ENCODE measurements at regions not wholly inside any gene's neighbourhood (a gene's known extent, or its start where the extent isn't known, plus 50 kb on each side); places are given as distances from the start of the nearest gene placed in this dataset.

GRCh38 chr10:8331387-8331786 is 276.9 kb downstream of the GATA3 start:
- no peaks in the 10 kb centered on the region for H3K9me3 ChIP-seq
- 65 to 66% methylated on average over 14 of the region's 14 CpGs for WGBS, 2 donors
- DNase-seq: no peak
- intact Hi-C loops (cut with DNase I): no loop called here
- TF ChIP-seq CTCF (IDR thresholded peaks at IDR 0.05): no peak
- no peak for TF ChIP-seq POLR2A (IDR thresholded peaks at IDR 0.05)
- peaks cover 3 to 15% (median 9%) of the 10 kb centered on the region in 3 donors for H3K4me1 ChIP-seq
- H3K27me3 ChIP-seq: peaks cover 0 to 74% (median 0%) of the 10 kb centered on the region in 4 donors
- no peak overlapping the region for H3K4me3 ChIP-seq
- H3K27ac ChIP-seq: no peak overlapping the region
- no peaks in the 10 kb centered on the region for H3K36me3 ChIP-seq

GRCh38 chr10:8331896-8332729 is 277.6 kb downstream of the GATA3 start:
- no peak for TF ChIP-seq CTCF (IDR thresholded peaks at IDR 0.05)
- 2 to 5% methylated on average over 24 to 25 of the region's 34 CpGs for WGBS, 2 donors
- H3K9me3 ChIP-seq: no peaks in the 10 kb centered on the region
- peaks cover 3 to 15% (median 9%) of the 10 kb centered on the region in 3 donors for H3K4me1 ChIP-seq
- no peaks in the 10 kb centered on the region for H3K36me3 ChIP-seq
- peak overlapping the region in 3 of 4 donors; percentile 14 to 56 (median 33) for H3K4me3 ChIP-seq
- no peak overlapping the region for H3K27ac ChIP-seq
- peaks cover 0 to 70% (median 0%) of the 10 kb centered on the region in 4 donors for H3K27me3 ChIP-seq
- intact Hi-C loops (cut with DNase I): no loop called here
- DNase-seq: no peak

- WGBS, 2 donors: 3 to 10% methylated on average over 6 of the region's 6 CpGs
- Histone ChIP-seq H3K36me3 (no peaks in the 10 kb centered on the region), H3K27ac (no peak overlapping the region), H3K4me3 (peak overlapping the region in 3 of 4 donors; percentile 14 to 56 (median 33)), H3K27me3 (peaks cover 0 to 76% (median 0%) of the 10 kb centered on the region in 4 donors), H3K4me1 (peaks cover 3 to 15% (median 9%) of the 10 kb centered on the region in 3 donors), H3K9me3 (no peaks in the 10 kb centered on the region)
- no peak for DNase-seq
- TF ChIP-seq CTCF (IDR thresholded peaks at IDR 0.05) (no peak), POLR2A (IDR thresholded peaks at IDR 0.05) (no peak)
- intact Hi-C loops (cut with DNase I): no loop called here
Measured at GRCh38 chr10:8332730-8333111, 278.2 kb downstream of the GATA3 start.

GRCh38 chr10:8334631-8335030 is 280.1 kb downstream of the GATA3 start:
- intact Hi-C loops (cut with DNase I): no loop called here
- Histone ChIP-seq H3K4me3 (no peak overlapping the region), H3K36me3 (no peaks in the 10 kb centered on the region), H3K9me3 (no peaks in the 10 kb centered on the region), H3K4me1 (peaks cover 3 to 15% (median 9%) of the 10 kb centered on the region in 3 donors), H3K27me3 (peaks cover 0 to 65% (median 0%) of the 10 kb centered on the region in 4 donors), H3K27ac (no peak overlapping the region)
- TF ChIP-seq POLR2A (IDR thresholded peaks at IDR 0.05): no peak
- no peak for TF ChIP-seq CTCF (IDR thresholded peaks at IDR 0.05)
- no peak for DNase-seq
- WGBS, 2 donors: 79 to 81% methylated on average over 7 of the region's 7 CpGs

GRCh38 chr10:8336629-8337331 is 282.3 kb downstream of the GATA3 start:
- H3K27ac ChIP-seq: no peak overlapping the region
- TF ChIP-seq CTCF (IDR thresholded peaks at IDR 0.05) (no peak), POLR2A (IDR thresholded peaks at IDR 0.05) (no peak)
- H3K27me3 ChIP-seq: peaks cover 0 to 49% (median 0%) of the 10 kb centered on the region in 4 donors
- H3K36me3 ChIP-seq: no peaks in the 10 kb centered on the region
- DNase-seq: no peak
- peaks cover 3 to 15% (median 9%) of the 10 kb centered on the region in 3 donors for H3K4me1 ChIP-seq
- H3K9me3 ChIP-seq: no peaks in the 10 kb centered on the region
- WGBS, 2 donors: 69 to 73% methylated on average over 19 of the region's 19 CpGs
- intact Hi-C loops (cut with DNase I): no loop called here
- H3K4me3 ChIP-seq: no peak overlapping the region

Measured in esophagus squamous epithelium (tissue), 5 donors.